GM10248 (cell line): ENCODE measurements at regions not wholly inside any gene's neighbourhood (a gene's known extent, or its start where the extent isn't known, plus 50 kb on each side); places are given as distances from the start of the nearest gene placed in this dataset.
A peak's percentile ranks its signal among the peaks of the same experiment; 100 is the strongest.

ENCODE experiments used
- CTCF ChIA-PET: fragments of 300-600 bp; sonication (Branson Sonifier 250); formaldehyde crosslinking; extraction: SDS; loops from one replicate; lab custom pipeline; 2021; ENCODE audit warnings: antibody characterized with exemption; lab: Yijun Ruan, JAX
- POLR2A ChIA-PET: fragments of 350-650 bp; sonication (Branson Sonifier 250); formaldehyde crosslinking; extraction: SDS; loops from one replicate; lab custom pipeline; 2020; ENCODE audit warnings: antibody characterized with exemption; lab: Yijun Ruan, JAX
- DNase-seq: peaks from one replicate; pipeline ENCODE4 v3.0.0; 2012; ENCODE audit errors: extremely low spot score
- CTCF ChIP-seq: IDR thresholded peaks from 2 replicates; pipeline ENCODE4 v1.5.1; 2012; ENCODE audit warnings: mild to moderate bottlenecking, low read depth; ENCODE audit errors: extremely low read depth, missing control alignments, control extremely low read depth

GRCh38 chr9:89655990-89656657, 51.3 kb downstream of the GADD45G start:
- ChIA-PET POLR2A (interaction anchor here (0.5 kb wide), 1 partner anchor 8 kb away, joined by 3 read pairs; no protein-coding TSS in a partner anchor), CTCF (interaction anchor here (1.0 to 2.0 kb wide), 3 partner anchors 10 to 53 kb away, joined by 3 to 5 read pairs (median 5); no protein-coding TSS in a partner anchor)

GRCh38 chr9:89657295-89657694, 52.5 kb downstream of the GADD45G start:
- CTCF ChIA-PET = interaction anchor here (1.0 to 2.0 kb wide), 3 partner anchors 11 to 43 kb away, joined by 3 to 5 read pairs (median 4); no protein-coding TSS in a partner anchor
- POLR2A ChIA-PET = no interaction called here
- no peak for TF ChIP-seq CTCF
- no peak for DNase-seq

More at GRCh38 chr9:89655990-89656657, 51.3 kb downstream of the GADD45G start:
- DNase-seq = no peak
- TF ChIP-seq CTCF = no peak

- TF ChIP-seq CTCF = no peak
- peak; percentile 57 for DNase-seq
- ChIA-PET POLR2A (no interaction called here), CTCF (interaction anchor here (1.0 to 2.0 kb wide), 3 partner anchors 10 to 43 kb away, joined by 3 to 5 read pairs (median 4); no protein-coding TSS in a partner anchor)
These were observed 53.0 kb downstream of the GADD45G start for GRCh38 chr9:89657765-89658164.

GRCh38 chr9:89658401-89658800, 53.6 kb downstream of the GADD45G start:
- ChIA-PET CTCF (interaction anchor here (1.0 to 2.0 kb wide), 3 partner anchors 10 to 42 kb away, joined by 3 to 5 read pairs (median 4); no protein-coding TSS in a partner anchor), POLR2A (no interaction called here)
- no peak for TF ChIP-seq CTCF
- DNase-seq = no peak

- ChIA-PET CTCF (interaction anchor here (0.9 kb wide), 1 partner anchor 35 kb away, joined by 3 read pairs; no protein-coding TSS in a partner anchor), POLR2A (no interaction called here)
These were observed 54.1 kb downstream of the GADD45G start for GRCh38 chr9:89658931-89659330.

GRCh38 chr9:89659473-89659872, 54.7 kb downstream of the GADD45G start:
- ChIA-PET POLR2A (no interaction called here), CTCF (interaction anchor here (0.9 to 1.2 kb wide), 2 partner anchors 10 to 36 kb away, joined by 3 to 5 read pairs; no protein-coding TSS in a partner anchor)
- TF ChIP-seq CTCF = no peak
- DNase-seq = no peak

More at GRCh38 chr9:89658931-89659330, 54.1 kb downstream of the GADD45G start:
- DNase-seq = no peak
- no peak for TF ChIP-seq CTCF
